ENCODE measurements at regions not wholly inside any gene's neighbourhood (a gene's known extent, or its start where the extent isn't known, plus 50 kb on each side); places are given as distances from the start of the nearest gene placed in this dataset.

DNA sequence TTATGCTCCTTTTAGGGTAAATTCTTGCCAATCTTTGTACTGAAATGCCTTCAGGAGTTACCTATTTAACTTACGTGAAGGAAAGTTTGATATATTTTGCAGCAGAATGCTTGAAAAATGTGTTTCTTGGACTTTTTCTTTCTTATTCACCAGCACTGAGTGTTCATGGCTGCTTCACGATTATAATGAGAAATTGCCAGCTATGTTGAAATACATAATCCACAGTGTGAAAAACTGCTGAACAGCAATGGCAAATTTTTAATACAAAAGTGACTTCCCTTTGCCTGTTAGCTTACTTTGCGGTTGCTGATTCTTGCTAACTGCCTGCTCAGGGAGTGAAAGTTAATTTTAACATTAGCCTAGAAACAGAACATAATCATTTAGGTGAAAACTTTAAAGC lies 153.8 kb upstream of the SLC4A4 start:
- POLR2A ChIA-PET: interaction anchor here (1.1 kb wide), 1 partner anchor 10 kb away, joined by 3 read pairs; no protein-coding TSS in a partner anchor

DNA sequence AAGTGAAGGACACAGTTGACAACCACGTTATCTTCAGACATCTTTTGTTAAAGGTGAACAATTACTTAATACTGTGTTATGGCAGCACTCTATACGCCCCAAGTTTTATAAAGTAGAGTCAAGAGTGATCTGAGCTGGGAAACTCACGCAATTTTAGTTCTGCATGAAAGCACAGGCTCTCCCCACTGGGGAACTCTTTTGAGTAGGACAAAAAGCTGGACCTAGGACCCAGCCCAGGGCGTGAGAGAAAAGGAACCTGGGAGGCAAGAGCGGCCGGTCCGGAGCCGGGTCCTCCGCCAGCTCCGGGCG lies 152.6 kb upstream of the SLC4A4 start:
- BruUV-seq (replicated peaks): no TSS peak

More for the DNA sequence above, 153.8 kb upstream of the SLC4A4 start:
- no peaks in the 10 kb centered on the region for H3K36me3 ChIP-seq (ENCODE audit: insufficient read depth, low read length)
- H3K4me3 ChIP-seq (ENCODE audit: low read depth, low read length, poor library complexity, severe bottlenecking): no peak overlapping the region
- H3K79me2 ChIP-seq (ENCODE audit: insufficient read depth, low read depth, low read length): no peaks in the 10 kb centered on the region
- CTCF ChIA-PET (ENCODE audit: unreplicated experiment): no interaction called here
- no peaks in the 10 kb centered on the region for H3K4me1 ChIP-seq (ENCODE audit: insufficient read depth, low read length, poor library complexity, severe bottlenecking)
- H2AFZ ChIP-seq (ENCODE audit: low read length): no peak overlapping the region
- no TSS peak for BruUV-seq (replicated peaks)
- no peaks in the 10 kb centered on the region for H3K9me2 ChIP-seq (ENCODE audit: insufficient read depth, low read length)
- H3K4me2 ChIP-seq (ENCODE audit: low read length): no peak overlapping the region
- intact Hi-C loops (cut with micrococcal nuclease; ENCODE audit: unreplicated experiment): no loop called here
- DNase-seq (ENCODE audit: low spot score): no peak
- H3K27ac ChIP-seq (ENCODE audit: low read depth, low read length, poor library complexity, severe bottlenecking): no peak overlapping the region
- H4K20me1 ChIP-seq (ENCODE audit: insufficient read depth, low read length): no peaks in the 10 kb centered on the region
- no peak for TF ChIP-seq EZH2phosphoT487 (IDR thresholded peaks at IDR 0.05; ENCODE audit: borderline replicate concordance, low read depth, low read length)
- no peaks in the 10 kb centered on the region for H3K9me3 ChIP-seq (ENCODE audit: low read length)

DNA sequence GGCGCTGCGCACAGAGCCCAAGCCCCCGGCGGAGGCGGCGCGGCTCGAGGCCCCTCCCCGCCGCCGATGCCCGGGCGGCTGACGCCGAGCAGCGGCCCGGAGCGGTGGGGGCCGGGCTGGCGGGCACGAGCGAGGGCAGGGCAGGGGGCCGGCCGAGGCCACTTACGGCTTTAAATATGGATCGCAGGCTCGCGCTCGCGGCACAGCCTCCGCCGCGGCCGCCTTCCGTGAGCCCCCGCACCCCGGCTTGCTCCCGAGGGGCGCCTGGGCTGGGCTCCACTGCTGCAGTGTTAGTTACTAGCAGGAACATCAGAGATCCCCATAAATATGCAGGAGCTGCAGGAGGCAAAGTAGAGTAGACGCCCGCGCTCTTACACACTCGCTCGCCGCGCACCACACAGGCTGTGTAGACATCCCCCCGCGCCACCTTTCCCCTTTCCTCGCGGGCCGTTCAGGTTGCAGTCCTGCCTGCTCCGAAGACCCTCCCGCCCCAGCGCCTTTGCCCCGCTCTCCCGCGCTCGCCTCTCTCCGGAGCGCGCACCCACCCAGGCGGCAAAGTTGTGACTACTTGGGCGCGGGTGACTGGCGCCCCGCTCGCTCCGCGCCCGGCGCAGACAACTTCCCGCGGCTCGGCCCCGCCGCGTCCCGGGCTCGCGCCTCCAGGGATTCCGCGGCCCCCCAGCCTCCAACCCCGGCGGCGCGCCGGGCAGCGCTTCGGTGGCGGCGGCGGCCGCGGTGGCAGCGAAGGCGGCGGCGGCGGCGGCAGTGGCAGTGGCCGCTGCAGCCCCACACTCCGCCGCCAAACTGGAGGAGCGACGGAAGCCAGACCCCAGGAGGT lies 152.0 kb upstream of the SLC4A4 start:
- DNase-seq (ENCODE audit: low spot score): no peak

More for the DNA sequence above, 152.6 kb upstream of the SLC4A4 start:
- DNase-seq (ENCODE audit: low spot score): no peak
- Histone ChIP-seq H2AFZ (ENCODE audit: low read length) (no peak overlapping the region), H3K36me3 (ENCODE audit: insufficient read depth, low read length) (no peaks in the 10 kb centered on the region), H3K79me2 (ENCODE audit: insufficient read depth, low read depth, low read length) (no peaks in the 10 kb centered on the region), H3K9me3 (ENCODE audit: low read length) (no peaks in the 10 kb centered on the region), H3K9me2 (ENCODE audit: insufficient read depth, low read length) (no peaks in the 10 kb centered on the region), H3K27ac (ENCODE audit: low read depth, low read length, poor library complexity, severe bottlenecking) (no peak overlapping the region), H4K20me1 (ENCODE audit: insufficient read depth, low read length) (no peaks in the 10 kb centered on the region), H3K4me1 (ENCODE audit: insufficient read depth, low read length, poor library complexity, severe bottlenecking) (no peaks in the 10 kb centered on the region), H3K4me2 (ENCODE audit: low read length) (no peak overlapping the region), H3K4me3 (ENCODE audit: low read depth, low read length, poor library complexity, severe bottlenecking) (no peak overlapping the region)
- ChIA-PET POLR2A (interaction anchor here (1.1 kb wide), 1 partner anchor 8 kb away, joined by 3 read pairs; no protein-coding TSS in a partner anchor), CTCF (ENCODE audit: unreplicated experiment) (no interaction called here)
- no peak for TF ChIP-seq EZH2phosphoT487 (IDR thresholded peaks at IDR 0.05; ENCODE audit: borderline replicate concordance, low read depth, low read length)
- TF ChIP-seq, protein P1, sequence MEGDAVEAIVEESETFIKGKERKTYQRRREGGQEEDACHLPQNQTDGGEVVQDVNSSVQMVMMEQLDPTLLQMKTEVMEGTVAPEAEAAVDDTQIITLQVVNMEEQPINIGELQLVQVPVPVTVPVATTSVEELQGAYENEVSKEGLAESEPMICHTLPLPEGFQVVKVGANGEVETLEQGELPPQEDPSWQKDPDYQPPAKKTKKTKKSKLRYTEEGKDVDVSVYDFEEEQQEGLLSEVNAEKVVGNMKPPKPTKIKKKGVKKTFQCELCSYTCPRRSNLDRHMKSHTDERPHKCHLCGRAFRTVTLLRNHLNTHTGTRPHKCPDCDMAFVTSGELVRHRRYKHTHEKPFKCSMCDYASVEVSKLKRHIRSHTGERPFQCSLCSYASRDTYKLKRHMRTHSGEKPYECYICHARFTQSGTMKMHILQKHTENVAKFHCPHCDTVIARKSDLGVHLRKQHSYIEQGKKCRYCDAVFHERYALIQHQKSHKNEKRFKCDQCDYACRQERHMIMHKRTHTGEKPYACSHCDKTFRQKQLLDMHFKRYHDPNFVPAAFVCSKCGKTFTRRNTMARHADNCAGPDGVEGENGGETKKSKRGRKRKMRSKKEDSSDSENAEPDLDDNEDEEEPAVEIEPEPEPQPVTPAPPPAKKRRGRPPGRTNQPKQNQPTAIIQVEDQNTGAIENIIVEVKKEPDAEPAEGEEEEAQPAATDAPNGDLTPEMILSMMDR (conservative IDR thresholded peaks at IDR 0.05; ENCODE audit: low read length): no peak
- intact Hi-C loops (cut with micrococcal nuclease; ENCODE audit: unreplicated experiment): no loop called here

More for the DNA sequence above, 152.0 kb upstream of the SLC4A4 start:
- no peak overlapping the region for H3K27ac ChIP-seq (ENCODE audit: low read depth, low read length, poor library complexity, severe bottlenecking)
- no peak overlapping the region for H3K4me3 ChIP-seq (ENCODE audit: low read depth, low read length, poor library complexity, severe bottlenecking)
- TF ChIP-seq, protein P1 (conservative IDR thresholded peaks at IDR 0.05; ENCODE audit: low read length): no peak
- TF ChIP-seq EZH2phosphoT487 (IDR thresholded peaks at IDR 0.05; ENCODE audit: borderline replicate concordance, low read depth, low read length): no peak
- intact Hi-C loops (cut with micrococcal nuclease; ENCODE audit: unreplicated experiment): no loop called here
- H3K4me1 ChIP-seq (ENCODE audit: insufficient read depth, low read length, poor library complexity, severe bottlenecking): no peaks in the 10 kb centered on the region
- H2AFZ ChIP-seq (ENCODE audit: low read length): no peak overlapping the region
- H3K9me3 ChIP-seq (ENCODE audit: low read length): no peaks in the 10 kb centered on the region
- BruUV-seq (replicated peaks): no TSS peak
- CTCF ChIA-PET (ENCODE audit: unreplicated experiment): no interaction called here
- H4K20me1 ChIP-seq (ENCODE audit: insufficient read depth, low read length): no peaks in the 10 kb centered on the region
- H3K9me2 ChIP-seq (ENCODE audit: insufficient read depth, low read length): no peaks in the 10 kb centered on the region
- H3K79me2 ChIP-seq (ENCODE audit: insufficient read depth, low read depth, low read length): no peaks in the 10 kb centered on the region
- POLR2A ChIA-PET: no interaction called here
- H3K36me3 ChIP-seq (ENCODE audit: insufficient read depth, low read length): no peaks in the 10 kb centered on the region
- H3K4me2 ChIP-seq (ENCODE audit: low read length): no peak overlapping the region
